ENCODE measurements at regions not wholly inside any gene's neighbourhood (a gene's known extent, or its start where the extent isn't known, plus 50 kb on each side); places are given as distances from the start of the nearest gene placed in this dataset.

DNA sequence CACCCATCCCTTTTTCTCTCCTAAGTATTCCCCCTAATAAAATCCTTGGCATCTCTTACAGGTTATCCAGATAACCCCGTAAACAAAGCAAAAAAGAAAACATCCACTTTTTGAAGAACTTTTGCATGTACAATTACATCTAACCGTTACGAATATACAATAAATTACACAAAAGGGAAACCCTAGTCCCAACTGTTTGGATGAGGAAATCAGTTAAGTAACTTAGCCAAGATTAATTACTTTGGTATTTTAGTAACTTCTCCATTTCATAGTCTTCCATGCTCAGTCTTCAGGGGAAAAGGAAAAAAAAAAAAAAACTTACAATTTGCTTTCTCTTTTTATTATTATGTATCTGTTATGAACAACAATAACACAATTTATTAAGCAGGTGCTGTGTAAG, 212.9 kb downstream of the ACTL7B start:
- no peak for DNase-seq

GRCh38 chr9:108640230-108640629, 215.6 kb downstream of the ACTL7B start:
- no peak for DNase-seq

- no peak for DNase-seq
Measured at GRCh38 chr9:108639696-108640095, 216.1 kb downstream of the ACTL7B start.

DNA sequence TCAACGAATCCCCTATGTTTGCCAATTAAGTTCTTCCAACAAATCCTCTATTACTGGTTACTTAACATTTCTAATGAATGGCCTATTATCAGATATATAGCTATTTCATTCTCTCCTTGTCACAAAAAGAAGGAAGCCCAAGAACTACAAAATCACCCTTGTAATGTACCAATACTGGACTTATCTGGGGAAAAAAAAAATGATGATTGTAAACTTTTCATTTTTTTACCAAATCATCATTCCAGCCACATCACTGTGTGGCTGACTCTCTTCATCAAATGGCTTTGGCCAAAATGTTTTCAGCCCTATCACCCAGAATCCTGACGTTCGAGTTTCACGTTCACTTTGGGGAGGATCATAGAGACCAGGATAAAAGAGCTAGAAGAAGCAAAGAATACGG, 216.7 kb downstream of the ACTL7B start:
- DNase-seq: no peak

- peak; percentile 1 for DNase-seq
Measured at GRCh38 chr9:108637340-108637739, 218.4 kb downstream of the ACTL7B start.

DNA sequence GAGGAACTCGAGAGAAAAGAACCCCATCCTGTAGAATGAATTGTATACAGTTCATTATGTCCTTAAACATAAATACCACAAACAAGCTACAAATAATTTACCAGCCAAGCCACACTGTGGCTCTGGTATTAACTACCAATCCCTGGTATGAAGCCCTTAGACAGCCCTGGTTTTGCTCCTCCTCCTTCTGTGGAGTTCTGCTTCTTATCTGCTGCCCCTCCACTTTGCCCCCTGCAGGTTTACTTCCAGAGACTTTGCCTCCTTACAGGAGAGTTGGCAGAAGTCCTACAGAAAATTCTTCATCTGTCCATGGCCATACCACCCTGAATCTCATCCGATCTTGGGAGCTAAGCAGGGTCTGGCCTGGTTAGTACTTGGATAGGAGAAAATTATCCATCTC, 219.8 kb downstream of the ACTL7B start:
- DNase-seq: no peak

- no peak for DNase-seq
Measured at GRCh38 chr9:108634672-108635462, 220.9 kb downstream of the ACTL7B start.

DNA sequence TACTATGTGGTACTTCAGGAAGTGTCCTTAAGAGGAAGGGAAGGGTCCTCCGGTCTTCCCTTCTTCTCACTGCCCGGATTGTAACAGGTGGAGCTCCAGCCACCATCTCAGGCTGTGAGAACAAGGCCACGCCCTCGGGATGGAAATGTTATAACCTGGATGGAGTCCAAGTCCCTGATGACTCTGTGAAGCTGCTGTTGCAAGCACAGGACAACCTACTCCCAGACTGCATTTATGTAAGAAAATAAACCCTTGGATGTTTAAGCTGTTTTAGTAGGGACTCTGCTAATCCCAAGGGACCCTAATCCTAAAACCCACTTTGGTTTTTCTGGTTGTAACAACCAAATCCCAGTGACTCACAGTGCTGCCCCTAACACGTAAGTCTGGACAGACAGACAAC, 221.6 kb downstream of the ACTL7B start:
- peak; percentile 41 for DNase-seq

- no peak for DNase-seq
Measured at GRCh38 chr9:108631496-108632285, 224.1 kb downstream of the ACTL7B start.

DNA sequence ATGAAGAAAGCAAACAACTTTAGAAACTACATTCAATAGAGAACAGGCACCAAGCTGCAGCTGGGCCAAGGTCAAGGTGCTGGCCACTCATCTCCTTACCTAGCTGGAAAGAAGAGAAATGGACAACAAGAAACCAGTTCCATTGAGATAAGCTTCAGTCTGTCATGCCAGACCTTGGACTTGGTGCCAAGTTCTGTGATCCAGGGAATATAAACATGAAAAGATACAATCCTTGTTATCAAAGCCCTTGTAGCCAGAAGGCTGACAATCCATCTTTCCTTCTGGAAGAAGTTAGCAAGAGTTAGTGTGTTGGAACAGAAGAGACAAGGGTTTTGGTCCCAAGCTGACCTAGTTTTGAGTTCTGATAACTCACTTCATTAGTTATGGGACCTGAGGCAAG, 227.5 kb downstream of the ACTL7B start:
- DNase-seq: no peak

GRCh38 chr9:108626743-108627142, 229.0 kb downstream of the ACTL7B start:
- no peak for DNase-seq

GRCh38 chr9:108621991-108622855, 233.6 kb downstream of the ACTL7B start:
- no peak for DNase-seq

DNA sequence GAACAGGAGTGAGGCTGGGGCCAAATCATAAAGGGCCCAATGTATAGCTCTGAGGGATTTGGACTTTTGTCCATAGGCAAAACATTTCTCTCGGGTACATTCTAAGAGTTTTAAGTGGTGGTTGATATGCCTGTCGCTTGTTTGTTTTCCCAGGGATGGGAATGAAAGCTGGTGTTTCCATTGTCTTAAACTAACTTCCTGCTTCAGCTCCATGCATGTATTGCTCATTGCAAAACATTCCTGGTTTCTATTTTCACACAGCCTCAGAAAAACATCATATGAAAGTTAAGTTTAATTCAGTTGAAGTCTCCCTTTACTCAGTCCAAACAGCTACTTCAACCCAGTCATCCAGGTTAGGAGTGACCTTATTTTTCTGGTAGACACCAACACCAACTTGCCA, 235.0 kb downstream of the ACTL7B start:
- DNase-seq: no peak

DNA sequence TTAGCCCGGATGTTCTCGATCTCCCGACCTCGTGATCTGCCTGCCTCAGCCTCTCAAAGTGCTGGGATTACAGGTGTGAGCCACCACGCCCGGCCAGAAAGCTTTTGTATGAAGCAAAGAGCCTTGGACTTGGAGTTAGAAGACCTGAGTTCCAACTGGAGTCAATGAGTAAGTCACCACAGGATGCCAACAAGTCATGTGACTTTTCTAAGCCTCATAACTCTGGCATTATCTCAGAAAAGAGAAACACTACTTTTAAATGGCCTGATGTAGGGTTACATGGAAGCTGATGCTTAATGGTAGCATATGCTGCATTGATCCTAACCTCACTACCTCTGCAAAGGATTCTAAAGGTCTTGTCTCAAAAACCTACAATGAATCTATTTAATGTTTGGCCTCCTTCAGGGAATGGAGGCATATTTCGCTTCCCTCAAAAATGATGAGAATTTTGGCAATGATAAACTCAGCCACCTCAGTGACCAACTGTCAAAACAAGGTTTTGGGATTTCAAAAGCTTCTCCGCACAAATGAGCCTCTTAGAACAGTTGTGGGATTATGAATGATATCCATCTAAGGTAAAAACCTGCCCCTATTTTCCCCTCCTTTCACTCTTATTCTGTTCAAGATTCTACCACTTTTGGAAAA, 236.8 kb downstream of the ACTL7B start:
- DNase-seq: no peak

DNA sequence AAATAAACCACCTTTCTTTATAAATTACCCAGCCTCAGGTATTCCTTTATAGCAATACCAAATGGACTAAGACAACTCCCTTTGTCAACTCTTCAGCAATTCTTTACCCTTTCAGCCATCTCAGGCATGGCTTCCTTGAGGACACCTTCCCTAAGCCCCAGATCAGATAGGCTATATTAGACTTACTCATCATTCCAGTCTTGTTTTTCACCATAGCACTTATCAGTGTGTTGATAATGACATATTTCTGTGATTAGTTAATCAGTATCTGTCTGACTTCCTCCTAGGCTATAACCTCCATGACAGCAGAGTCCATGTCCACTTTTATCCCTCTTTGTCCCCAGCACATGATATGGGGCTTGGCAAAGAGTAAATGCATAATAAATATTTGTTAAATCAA, 238.1 kb downstream of the ACTL7B start:
- no peak for DNase-seq

GRCh38 chr9:108615152-108615551, 240.6 kb downstream of the ACTL7B start:
- no peak for DNase-seq

DNA sequence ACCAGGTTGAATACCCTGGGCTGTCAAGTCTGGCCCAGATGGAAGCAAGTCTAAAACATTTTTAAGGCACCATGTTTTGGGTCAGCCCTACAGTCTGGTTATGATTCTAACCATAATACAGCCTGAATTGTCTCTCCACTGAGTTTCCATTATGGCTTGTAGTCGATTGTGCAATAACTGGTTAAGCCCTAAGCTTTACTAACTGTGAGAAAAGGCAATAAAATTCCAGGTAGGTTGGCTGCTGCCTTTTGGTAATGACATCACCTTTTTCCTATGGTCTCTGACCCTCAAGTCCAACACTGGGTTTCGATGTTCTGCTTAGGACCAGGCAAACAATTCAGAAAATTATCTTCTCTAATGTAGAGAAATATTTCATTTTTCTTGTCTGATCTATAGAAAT, 243.3 kb downstream of the ACTL7B start:
- DNase-seq: no peak

GRCh38 chr9:108609897-108610253, 245.9 kb downstream of the ACTL7B start:
- DNase-seq: no peak

DNA sequence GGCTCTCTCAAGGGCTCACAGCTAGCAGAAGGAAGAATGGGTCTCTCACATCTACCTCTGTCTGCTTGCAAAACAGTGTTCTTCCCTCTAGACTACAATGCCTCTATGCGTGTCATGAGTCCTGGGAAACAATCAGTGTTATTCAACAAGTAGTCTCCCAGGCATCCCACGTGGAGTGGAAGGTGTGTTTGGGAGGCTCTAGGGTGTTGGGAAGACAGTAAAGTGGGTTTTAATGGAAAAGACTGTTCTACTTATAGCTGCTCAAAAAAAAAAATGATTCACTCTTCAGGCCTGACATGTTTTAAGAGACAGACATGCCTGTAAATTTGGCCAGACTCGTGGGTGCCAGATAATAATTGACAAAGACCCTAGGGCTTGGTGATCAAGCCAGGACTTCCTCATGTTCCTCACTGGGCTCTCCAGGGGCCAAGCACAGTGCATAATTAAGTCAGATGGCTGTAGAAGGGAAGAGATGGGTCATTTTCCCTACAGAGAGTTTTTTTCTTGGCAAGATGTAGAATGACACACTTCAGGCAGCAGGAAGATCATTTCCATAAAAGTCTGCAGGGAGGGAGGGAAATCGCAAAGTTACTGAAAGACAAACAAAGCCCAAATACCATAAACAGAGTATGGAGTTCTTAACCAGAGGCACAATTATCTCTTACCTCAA, 246.4 kb downstream of the ACTL7B start:
- no peak for DNase-seq

- no peak for DNase-seq
Measured at GRCh38 chr9:108607607-108608006, 248.2 kb downstream of the ACTL7B start.

GRCh38 chr9:108606401-108606800, 249.4 kb downstream of the ACTL7B start:
- no peak for DNase-seq

GRCh38 chr9:108603141-108603540, 252.6 kb downstream of the ACTL7B start:
- DNase-seq: no peak
